H1 (cell line): ENCODE measurements at regions not wholly inside any gene's neighbourhood (a gene's known extent, or its start where the extent isn't known, plus 50 kb on each side); places are given as distances from the start of the nearest gene placed in this dataset.

Experiments
- CTCF ChIA-PET: fragments of 300-600 bp; sonication (Branson Sonifier 250); formaldehyde crosslinking; loops from one replicate; lab custom pipeline; 2021; ENCODE audit not compliant: partially characterized antibody; lab: Charles Lee
- POLR2A ChIA-PET: fragments of 300-600 bp; sonication (Branson Sonifier 250); formaldehyde crosslinking; loops from one replicate; lab custom pipeline; 2021; ENCODE audit warnings: inconsistent platforms; ENCODE audit not compliant: partially characterized antibody; lab: Charles Lee
- DNase-seq, 2 experiments: peaks; one replicate each; pipeline versions ENCODE4 v3.0.0 to v3.0.0-alpha.2; 2010 to 2022; ENCODE audit warnings: low spot score in 2 of 2, low read depth in 1 of 2, mixed read lengths in 1 of 2
- FAIRE-seq: peaks from 2 replicates; lab custom pipeline; 2011; peaks lifted over from hg19 to GRCh38; lab: Jason Lieb, UNC
- H2AFZ ChIP-seq: 2 replicates; pipeline ENCODE4 v1.8.1; 2012; ENCODE audit warnings: low read length, inconsistent platforms
- H2AK5ac ChIP-seq: 2 replicates; pipeline ENCODE4 v1.6.1; 2013; ENCODE audit warnings: low read depth, low read length
- H2BK120ac ChIP-seq: replicated peaks from 2 replicates; pipeline ENCODE3; 2013; ENCODE audit warnings: low read depth, low read length, inconsistent platforms
- H2BK12ac ChIP-seq: 2 replicates; pipeline ENCODE4 v1.6.1; 2013; ENCODE audit warnings: low read depth, low read length
- H2BK15ac ChIP-seq: 2 replicates; pipeline ENCODE4 v1.6.1; 2013; ENCODE audit warnings: low read length
- H2BK20ac ChIP-seq: 2 replicates; pipeline ENCODE4 v1.6.1; 2013; ENCODE audit warnings: low read length
- H2BK5ac ChIP-seq: 2 replicates; pipeline ENCODE4 v1.6.1; 2013; ENCODE audit warnings: low read depth, low read length
- H3K14ac ChIP-seq: 2 replicates; pipeline ENCODE4 v1.6.1; 2013; ENCODE audit warnings: inconsistent platforms; ENCODE audit not compliant: insufficient read length
- H3K18ac ChIP-seq: 2 replicates; pipeline ENCODE4 v1.6.1; 2013; ENCODE audit warnings: low read length; ENCODE audit errors: extremely low read depth
- H3K23ac ChIP-seq: 2 replicates; pipeline ENCODE4 v1.6.1; 2013; ENCODE audit warnings: inconsistent platforms; ENCODE audit not compliant: insufficient read length
- H3K23me2 ChIP-seq: 2 replicates; pipeline ENCODE4 v1.6.1; 2013; ENCODE audit warnings: low read depth, low read length
- H3K27ac ChIP-seq: 2 replicates; pipeline ENCODE4 v1.6.1; 2011; ENCODE audit warnings: low read depth, low read length, inconsistent platforms
- H3K27me3 ChIP-seq, 4 experiments: replicated peaks in 1 of 4; 1 replicate in 1 of 4; 2 replicates in 3 of 4; pipeline versions ENCODE4 v1.6.1 to v1.8.1; 2011 to 2013; ENCODE audit warnings: low read length in 3 of 4, mild to moderate bottlenecking in 3 of 4, inconsistent platforms in 2 of 4, mixed read lengths in 2 of 4, moderate library complexity in 1 of 4; ENCODE audit not compliant: control insufficient read depth in 3 of 4, insufficient read depth in 3 of 4; ENCODE audit errors: extremely low read depth in 1 of 4
- H3K36me3 ChIP-seq, 4 experiments: 2 replicates each; pipeline versions ENCODE4 v1.6.1 to v1.8.1; 2011 to 2013; ENCODE audit warnings: mild to moderate bottlenecking in 4 of 4, low read length in 3 of 4, moderate library complexity in 2 of 4, control low read depth in 1 of 4, inconsistent platforms in 1 of 4; ENCODE audit not compliant: insufficient read depth in 4 of 4, control insufficient read depth in 2 of 4
- H3K4ac ChIP-seq: replicated peaks from 2 replicates; pipeline ENCODE3; 2013; ENCODE audit warnings: low read length, low read depth, mixed read lengths, inconsistent platforms; ENCODE audit not compliant: insufficient read length
- H3K4me1 ChIP-seq, 4 experiments: replicated peaks in 1 of 4; 1 replicate in 1 of 4; 2 replicates in 3 of 4; pipeline versions ENCODE4 v1.6.1 to v1.8.1; 2011 to 2013; ENCODE audit warnings: low read length in 3 of 4, inconsistent platforms in 2 of 4, mixed read lengths in 1 of 4; ENCODE audit not compliant: insufficient read depth in 4 of 4, control insufficient read depth in 3 of 4
- H3K4me2 ChIP-seq, 2 experiments: 2 replicates each; pipeline versions ENCODE4 v1.6.1 to v1.8.1; 2011 to 2013; ENCODE audit warnings: low read depth in 2 of 2, low read length in 2 of 2, control low read depth in 1 of 2, inconsistent platforms in 1 of 2, mild to moderate bottlenecking in 1 of 2; ENCODE audit not compliant: insufficient read depth in 1 of 2
- H3K4me3 ChIP-seq, 4 experiments: fragments of 200-600, 300-600 bp in 1 of 4; sonication (generic), shearing (Covaris generic), sonication (Bioruptor Twin) in 1 of 4; 2 replicates each; pipeline versions ENCODE4 v1.5.1 to v1.8.1; 2011 to 2016; ENCODE audit warnings: low read length in 4 of 4, low read depth in 3 of 4, control low read depth in 2 of 4, inconsistent platforms in 2 of 4, mild to moderate bottlenecking in 2 of 4, mixed read lengths in 1 of 4, moderate library complexity in 1 of 4; ENCODE audit not compliant: insufficient read depth in 2 of 4; ENCODE audit errors: extremely low read depth in 1 of 4
- H3K56ac ChIP-seq: replicated peaks from 2 replicates; pipeline ENCODE3; 2013; ENCODE audit warnings: low read depth, mild to moderate bottlenecking, mixed read lengths, low read length, inconsistent platforms; ENCODE audit not compliant: insufficient read length
- H3K79me1 ChIP-seq: 2 replicates; pipeline ENCODE4 v1.6.1; 2013; ENCODE audit warnings: low read depth, low read length, control low read depth
- H3K79me2 ChIP-seq, 2 experiments: 2 replicates each; pipeline versions ENCODE4 v1.6.1 to v1.8.1; 2012 to 2013; ENCODE audit warnings: low read length in 2 of 2, mild to moderate bottlenecking in 2 of 2, inconsistent platforms in 1 of 2; ENCODE audit not compliant: insufficient read depth in 2 of 2, control insufficient read depth in 1 of 2
- H3K9ac ChIP-seq, 4 experiments: replicated peaks in 1 of 4; 1 replicate in 1 of 4; 2 replicates in 3 of 4; pipeline versions ENCODE4 v1.6.1 to v1.8.1; 2011 to 2013; ENCODE audit warnings: low read depth in 3 of 4, low read length in 3 of 4, control low read depth in 2 of 4, mild to moderate bottlenecking in 2 of 4, moderate library complexity in 2 of 4, inconsistent platforms in 1 of 4; ENCODE audit errors: extremely low read depth in 1 of 4
- H3K9me3 ChIP-seq, 2 experiments: 2 replicates each; pipeline versions ENCODE4 v1.6.1 to v1.8.1; 2012 to 2013; ENCODE audit warnings: mild to moderate bottlenecking in 2 of 2, moderate library complexity in 2 of 2, control low read depth in 1 of 2, inconsistent platforms in 1 of 2, low read depth in 1 of 2, low read length in 1 of 2, mixed read lengths in 1 of 2; ENCODE audit not compliant: insufficient read depth in 2 of 2
- H4K20me1 ChIP-seq, 2 experiments: replicated peaks in 1 of 2; 2 replicates each; pipeline versions ENCODE3 to v1.8.1; 2011 to 2013; ENCODE audit warnings: inconsistent platforms in 2 of 2, low read length in 2 of 2, mild to moderate bottlenecking in 1 of 2; ENCODE audit not compliant: insufficient read depth in 2 of 2, control insufficient read depth in 1 of 2
- H4K5ac ChIP-seq: 2 replicates; pipeline ENCODE4 v1.6.1; 2013; ENCODE audit warnings: low read length, low read depth, mixed read lengths, inconsistent platforms; ENCODE audit not compliant: insufficient read length
- H4K8ac ChIP-seq: 2 replicates; pipeline ENCODE4 v1.8.0; 2013; ENCODE audit warnings: mild to moderate bottlenecking, moderate library complexity, low read length, inconsistent platforms; ENCODE audit not compliant: insufficient read depth; ENCODE audit errors: extremely low read depth
- H4K91ac ChIP-seq: replicated peaks from 2 replicates; pipeline ENCODE3; 2013; ENCODE audit warnings: low read length, mixed read lengths, inconsistent platforms; ENCODE audit not compliant: insufficient read length
- BACH1 ChIP-seq: IDR thresholded peaks from 2 replicates; pipeline ENCODE4 v1.6.1; 2012; ENCODE audit warnings: low read length, improper control_type of control experiment
- CREB1 ChIP-seq: IDR thresholded peaks from 2 replicates; pipeline ENCODE4 v1.6.1; 2012; ENCODE audit warnings: inconsistent platforms
- CTCF ChIP-seq, 3 experiments: IDR thresholded peaks; 1 replicate in 2 of 3; 2 replicates in 1 of 3; pipeline versions ENCODE4 v1.5.1 to v1.6.1; 2011; ENCODE audit warnings: low read length in 3 of 3, mild to moderate bottlenecking in 3 of 3, inconsistent platforms in 2 of 3, low read depth in 1 of 3, moderate library complexity in 1 of 3; ENCODE audit not compliant: insufficient read depth in 1 of 3; ENCODE audit errors: control extremely low read depth in 1 of 3
- E2F6 ChIP-seq: IDR thresholded peaks from 2 replicates; pipeline ENCODE4 v1.6.1; 2012; ENCODE audit warnings: inconsistent platforms
- KDM4A ChIP-seq: IDR thresholded peaks from one replicate; pipeline ENCODE4 v1.7.1; 2012; ENCODE audit warnings: low read depth, mild to moderate bottlenecking, moderate library complexity, low read length, inconsistent platforms; ENCODE audit not compliant: severe bottlenecking
- RAD21 ChIP-seq, 2 experiments: IDR thresholded peaks in 1 of 2; conservative IDR thresholded peaks in 1 of 2; 2 replicates each; pipeline ENCODE4 v1.6.1; 2011; ENCODE audit warnings: low read depth in 2 of 2, low read length in 2 of 2, improper control_type of control experiment in 1 of 2, inconsistent platforms in 1 of 2, mild to moderate bottlenecking in 1 of 2, moderate library complexity in 1 of 2
- ZNF274 ChIP-seq: IDR thresholded peaks from 2 replicates; pipeline ENCODE4 v1.7.0; 2012; ENCODE audit warnings: low read length, borderline replicate concordance; ENCODE audit errors: extremely low read depth
- WGBS, 2 experiments: shearing (Covaris generic) in 1 of 2; methylation state at CpG; one replicate each; pipeline versions ENCODE4 v1.1.6 to v1.1.7; 2013 to 2015; ENCODE audit warnings: low lambda C conversion rate in 2 of 2, mixed read lengths in 2 of 2, inconsistent platforms in 1 of 2, low coverage in 1 of 2, missing lambda C conversion rate in 1 of 2; ENCODE audit not compliant: insufficient replicate concordance in 2 of 2, insufficient coverage in 1 of 2, insufficient read length in 1 of 2; ENCODE audit errors: extremely low coverage in 1 of 2, missing lambda C conversion rate in 1 of 2; 5-methylcytosine and 5-hydroxymethylcytosine counted together

DNA sequence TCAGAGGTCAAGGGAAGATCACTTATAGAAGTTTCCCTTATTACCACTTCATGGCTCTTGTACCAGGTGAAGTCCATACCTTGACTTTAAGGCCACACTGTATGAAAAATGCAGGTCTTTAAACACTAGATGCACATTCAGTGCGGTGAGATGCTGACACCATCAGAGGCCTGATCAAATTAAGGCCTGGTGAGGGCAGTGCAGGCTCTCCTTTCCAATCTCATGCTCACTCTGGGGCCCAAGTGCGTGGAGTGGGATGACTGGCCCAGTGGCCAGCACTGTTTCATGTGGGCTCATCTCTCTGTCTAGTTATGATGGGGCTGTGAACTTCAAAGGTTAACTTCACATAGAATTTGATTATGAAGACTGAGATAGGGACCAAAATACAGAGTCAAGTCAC lies 281.1 kb downstream of the SLC4A3 start:
- Histone ChIP-seq H3K4me2 (no peak overlapping the region), H4K20me1 (no peaks in the 10 kb centered on the region), H2BK12ac (no peak overlapping the region), H3K23me2 (no peaks in the 10 kb centered on the region), H2BK15ac (no peak overlapping the region), H3K23ac (no peak overlapping the region), H3K18ac (no peak overlapping the region), H3K79me1 (no peaks in the 10 kb centered on the region), H4K5ac (no peak overlapping the region), H3K56ac (no peak overlapping the region), H4K8ac (no peak overlapping the region), H3K79me2 (no peaks in the 10 kb centered on the region), H2AK5ac (no peak overlapping the region), H3K36me3 (no peaks in the 10 kb centered on the region), H4K91ac (no peak overlapping the region), H3K4me1 (no peaks in the 10 kb centered on the region), H3K9ac (no peak overlapping the region), H2BK5ac (no peak overlapping the region), H3K4ac (no peak overlapping the region), H3K9me3 (no peaks in the 10 kb centered on the region), H3K27me3 (no peaks in the 10 kb centered on the region), H2BK20ac (no peak overlapping the region), H3K4me3 (no peak overlapping the region)
- WGBS, 2 experiments: 90% methylated on average over 2 of the region's 2 CpGs; no CpG with 5 or more reads in 1 of the 2 experiments
- ChIA-PET POLR2A (interaction anchor here (0.5 kb wide), 1 partner anchor 9 kb away, joined by 4 read pairs; no protein-coding TSS in a partner anchor), CTCF (interaction anchor here (0.6 to 1.0 kb wide), 2 partner anchors 9 to 157 kb away, joined by 3 to 4 read pairs; no protein-coding TSS in a partner anchor)
- DNase-seq: no peak
- FAIRE-seq: no peak
- no peak for TF ChIP-seq BACH1
- TF ChIP-seq CREB1: no peak
- TF ChIP-seq CTCF (IDR thresholded peaks at IDR 0.05; ENCODE audit: control extremely low read depth in 1 of 3, insufficient read depth in 1 of 3, low read depth in 1 of 3, low read length in 3 of 3): peak; percentile 32 to 55 (median 44)
- no peak for TF ChIP-seq KDM4A
- peak; percentile 70 to 75 for TF ChIP-seq RAD21 (IDR thresholded peaks at IDR 0.05 in 1 of 2, conservative IDR thresholded peaks at IDR 0.05 in 1 of 2; ENCODE audit: low read depth in 2 of 2, low read length in 2 of 2)
- TF ChIP-seq ZNF274: no peak
- no peak for TF ChIP-seq E2F6
- TF ChIP-seq, all 59 proteins: peak for 2
- no peak overlapping the region for H3K27ac ChIP-seq
- H3K14ac ChIP-seq: no peak overlapping the region
- no peak overlapping the region for H2BK120ac ChIP-seq
- no peak overlapping the region for H2AFZ ChIP-seq
